Endodermal cell (in vitro differentiated cells): ENCODE measurements at regions not wholly inside any gene's neighbourhood (a gene's known extent, or its start where the extent isn't known, plus 50 kb on each side); places are given as distances from the start of the nearest gene placed in this dataset.
A peak's percentile ranks its signal among the peaks of the same experiment; 100 is the strongest.

Experiments
- DNase-seq: peaks from one replicate; pipeline ENCODE4 v3.0.0-alpha.2; 2017
- H3K27ac ChIP-seq: 2 replicates; pipeline ENCODE4 v1.5.1; 2013; ENCODE audit warnings: mild to moderate bottlenecking, low read depth, low read length, moderate library complexity
- H3K27me3 ChIP-seq: 2 replicates; pipeline ENCODE4 v1.6.1; 2013; ENCODE audit warnings: mild to moderate bottlenecking, low read length, moderate library complexity; ENCODE audit not compliant: insufficient read depth, control insufficient read depth, poor library complexity, severe bottlenecking
- H3K36me3 ChIP-seq: 2 replicates; pipeline ENCODE4 v1.7.0; 2013; ENCODE audit warnings: mild to moderate bottlenecking, low read length, moderate library complexity; ENCODE audit not compliant: control insufficient read depth, insufficient read depth
- H3K4me1 ChIP-seq: one replicate; pipeline ENCODE4 v1.7.0; 2013; ENCODE audit warnings: low read length; ENCODE audit not compliant: control insufficient read depth, insufficient read depth
- H3K4me3 ChIP-seq: 2 replicates; pipeline ENCODE4 v1.5.1; 2013; ENCODE audit warnings: mild to moderate bottlenecking, low read length, moderate library complexity
- H3K9ac ChIP-seq: 2 replicates; pipeline ENCODE4 v1.6.1; 2013; ENCODE audit warnings: mild to moderate bottlenecking, low read length, moderate library complexity; ENCODE audit not compliant: poor library complexity, severe bottlenecking; ENCODE audit errors: extremely low read depth
- H3K9me3 ChIP-seq: 2 replicates; pipeline ENCODE4 v1.6.1; 2013; ENCODE audit warnings: mild to moderate bottlenecking, low read length, moderate library complexity; ENCODE audit not compliant: control insufficient read depth
- H3K27ac Mint-ChIP-seq: 2 replicates; pipeline ENCODE4 v1.8.0; 2020; ENCODE audit warnings: mixed read lengths
- H3K27me3 Mint-ChIP-seq: 2 replicates; pipeline ENCODE4 v1.8.0; 2021; ENCODE audit warnings: mild to moderate bottlenecking, mixed read lengths; ENCODE audit not compliant: insufficient read depth
- H3K36me3 Mint-ChIP-seq: 2 replicates; pipeline ENCODE4 v1.8.0; 2020; ENCODE audit warnings: low read depth, mixed read lengths
- H3K4me1 Mint-ChIP-seq: 2 replicates; pipeline ENCODE4 v1.8.0; 2020; ENCODE audit warnings: mixed read lengths
- H3K4me3 Mint-ChIP-seq: 2 replicates; pipeline ENCODE4 v1.8.0; 2020; ENCODE audit warnings: mild to moderate bottlenecking, moderate library complexity, mixed read lengths
- H3K9me3 Mint-ChIP-seq: 2 replicates; pipeline ENCODE4 v1.8.0; 2020; ENCODE audit warnings: mild to moderate bottlenecking, mixed read lengths
- WGBS, 2 experiments: methylation state at CpG; one replicate each; pipeline versions ENCODE4 v1.1.5 to v1.1.7; 2013; ENCODE audit warnings: missing lambda C conversion rate in 2 of 2, mixed read lengths in 1 of 2; ENCODE audit not compliant: insufficient coverage in 1 of 2, insufficient read length in 1 of 2; 5-methylcytosine and 5-hydroxymethylcytosine counted together
- TF ChIP-seq, protein P1 (sequence below): fragments of 200-600 bp; sonication (generic); conservative IDR thresholded peaks from 2 replicates; pipeline ENCODE4 v1.5.0; 2021; ENCODE audit warnings: antibody characterized with exemption, mild to moderate bottlenecking

DNA sequence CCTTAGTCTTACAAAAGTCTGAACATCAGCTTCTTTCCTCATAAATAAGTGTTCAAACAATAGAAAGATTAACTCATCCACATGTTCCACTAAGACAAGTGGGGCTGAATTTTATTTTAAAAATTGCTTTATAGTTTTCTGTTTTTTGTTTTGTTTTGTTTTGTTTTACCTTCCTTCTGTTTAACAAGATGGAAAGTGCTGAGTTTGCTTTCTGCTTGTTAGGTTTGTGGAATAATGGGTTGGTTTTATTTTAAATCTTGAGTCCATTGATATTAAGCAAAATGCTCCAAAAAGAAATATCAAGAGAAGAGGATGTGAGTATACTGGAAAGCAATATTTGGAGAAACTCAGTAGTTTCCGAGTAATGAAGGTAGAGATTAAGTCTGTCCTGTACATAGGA, 458.7 kb downstream of the FAT4 start:
- TF ChIP-seq, protein P1, sequence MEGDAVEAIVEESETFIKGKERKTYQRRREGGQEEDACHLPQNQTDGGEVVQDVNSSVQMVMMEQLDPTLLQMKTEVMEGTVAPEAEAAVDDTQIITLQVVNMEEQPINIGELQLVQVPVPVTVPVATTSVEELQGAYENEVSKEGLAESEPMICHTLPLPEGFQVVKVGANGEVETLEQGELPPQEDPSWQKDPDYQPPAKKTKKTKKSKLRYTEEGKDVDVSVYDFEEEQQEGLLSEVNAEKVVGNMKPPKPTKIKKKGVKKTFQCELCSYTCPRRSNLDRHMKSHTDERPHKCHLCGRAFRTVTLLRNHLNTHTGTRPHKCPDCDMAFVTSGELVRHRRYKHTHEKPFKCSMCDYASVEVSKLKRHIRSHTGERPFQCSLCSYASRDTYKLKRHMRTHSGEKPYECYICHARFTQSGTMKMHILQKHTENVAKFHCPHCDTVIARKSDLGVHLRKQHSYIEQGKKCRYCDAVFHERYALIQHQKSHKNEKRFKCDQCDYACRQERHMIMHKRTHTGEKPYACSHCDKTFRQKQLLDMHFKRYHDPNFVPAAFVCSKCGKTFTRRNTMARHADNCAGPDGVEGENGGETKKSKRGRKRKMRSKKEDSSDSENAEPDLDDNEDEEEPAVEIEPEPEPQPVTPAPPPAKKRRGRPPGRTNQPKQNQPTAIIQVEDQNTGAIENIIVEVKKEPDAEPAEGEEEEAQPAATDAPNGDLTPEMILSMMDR, result no peak
- no peaks in the 10 kb centered on the region for H3K4me1 ChIP-seq
- DNase-seq, result no peak
- no peaks in the 10 kb centered on the region for H3K27me3 Mint-ChIP-seq
- no peak overlapping the region for H3K27ac Mint-ChIP-seq
- no peaks in the 10 kb centered on the region for H3K27me3 ChIP-seq
- H3K9me3 ChIP-seq, result peaks cover 26% of the 10 kb centered on the region
- H3K27ac ChIP-seq, result no peak overlapping the region
- H3K4me3 ChIP-seq, result no peak overlapping the region
- H3K36me3 Mint-ChIP-seq, result peaks cover 2% of the 10 kb centered on the region
- peaks cover 5% of the 10 kb centered on the region for H3K4me1 Mint-ChIP-seq
- no peak overlapping the region for H3K9ac ChIP-seq
- no peak overlapping the region for H3K4me3 Mint-ChIP-seq
- peaks cover 32% of the 10 kb centered on the region for H3K9me3 Mint-ChIP-seq
- WGBS, 2 experiments, result 89 to 100% methylated on average over 1 of the region's 1 CpG
- no peaks in the 10 kb centered on the region for H3K36me3 ChIP-seq

DNA sequence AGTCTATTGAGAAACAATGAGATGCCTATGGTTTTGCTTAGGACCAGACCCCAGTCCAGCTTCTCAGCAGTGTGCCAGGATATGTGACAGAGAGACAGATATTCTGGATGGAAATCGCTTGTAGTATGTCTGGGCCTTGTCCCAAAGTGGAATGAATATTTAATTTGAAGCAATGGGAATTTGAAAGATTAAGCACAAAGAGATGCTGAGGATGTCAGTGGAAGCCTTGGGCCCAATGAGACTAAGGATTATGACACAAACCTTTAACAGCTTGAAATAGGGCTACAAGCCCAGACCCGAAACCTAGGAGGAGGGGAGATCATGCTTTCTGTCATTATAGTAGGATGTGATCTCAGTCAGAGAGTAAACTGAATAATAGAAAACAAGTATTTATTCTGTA, 459.2 kb downstream of the FAT4 start:
- Histone ChIP-seq H3K4me3 (no peak overlapping the region), H3K27ac (no peak overlapping the region), H3K4me1 (no peaks in the 10 kb centered on the region), H3K9me3 (peaks cover 26% of the 10 kb centered on the region), H3K9ac (no peak overlapping the region), H3K36me3 (no peaks in the 10 kb centered on the region), H3K27me3 (no peaks in the 10 kb centered on the region)
- TF ChIP-seq, protein P1, result no peak
- Mint-ChIP-seq H3K27ac (no peak overlapping the region), H3K36me3 (peaks cover 2% of the 10 kb centered on the region), H3K9me3 (peaks cover 32% of the 10 kb centered on the region), H3K4me1 (peaks cover 5% of the 10 kb centered on the region), H3K27me3 (no peaks in the 10 kb centered on the region), H3K4me3 (no peak overlapping the region)
- WGBS, 2 experiments, result 88 to 96% methylated on average over 2 of the region's 2 CpGs
- no peak for DNase-seq

DNA sequence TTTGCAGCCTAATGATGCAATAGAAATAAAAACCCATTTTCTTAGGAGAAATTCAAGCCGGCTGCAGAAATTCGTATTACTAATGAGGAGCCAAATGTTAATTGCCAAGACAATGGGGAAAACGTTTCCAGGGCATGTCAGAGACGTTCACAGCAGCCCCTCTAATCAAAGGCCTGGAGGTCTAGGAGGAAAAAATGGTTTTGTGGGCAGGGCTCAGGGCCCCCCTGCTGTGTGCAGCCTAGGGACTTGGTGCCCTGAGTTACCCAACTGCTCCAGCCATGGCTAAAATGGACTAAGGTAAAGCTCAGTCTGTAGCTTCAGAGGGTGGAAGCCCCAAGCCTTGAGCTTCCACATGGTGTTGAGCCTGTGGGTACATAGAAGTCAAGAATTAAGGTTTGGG, 461.4 kb downstream of the FAT4 start:
- H3K36me3 ChIP-seq, result no peaks in the 10 kb centered on the region
- H3K9me3 Mint-ChIP-seq, result peaks cover 32% of the 10 kb centered on the region
- no peaks in the 10 kb centered on the region for H3K4me1 ChIP-seq
- no peaks in the 10 kb centered on the region for H3K27me3 ChIP-seq
- H3K27ac ChIP-seq, result no peak overlapping the region
- H3K27me3 Mint-ChIP-seq, result no peaks in the 10 kb centered on the region
- peak overlapping the region; percentile 17 for H3K4me3 ChIP-seq
- H3K36me3 Mint-ChIP-seq, result peaks cover 2% of the 10 kb centered on the region
- TF ChIP-seq, protein P1, result no peak
- H3K27ac Mint-ChIP-seq, result no peak overlapping the region
- H3K4me1 Mint-ChIP-seq, result peaks cover 4% of the 10 kb centered on the region
- H3K9me3 ChIP-seq, result peaks cover 26% of the 10 kb centered on the region
- H3K4me3 Mint-ChIP-seq, result no peak overlapping the region
- no peak for DNase-seq
- H3K9ac ChIP-seq, result no peak overlapping the region
- 85 to 86% methylated on average over 4 of the region's 4 CpGs for WGBS, 2 experiments
